ENCODE measurements at regions not wholly inside any gene's neighbourhood (a gene's known extent, or its start where the extent isn't known, plus 50 kb on each side); places are given as distances from the start of the nearest gene placed in this dataset.

- TF ChIP-seq EZH2 (optimal IDR thresholded peaks at IDR 0.05; ENCODE audit: low read depth, low read length) = no peak
- no peak for TF ChIP-seq CTCF (IDR thresholded peaks at IDR 0.05; ENCODE audit: low read length)
Measured at GRCh38 chr2:64797881-64798575, 144.3 kb upstream of the SERTAD2 start.

All from MM.1S (cell line).